AML-193 (cell line): ENCODE measurements at regions not wholly inside any gene's neighbourhood (a gene's known extent, or its start where the extent isn't known, plus 50 kb on each side); places are given as distances from the start of the nearest gene placed in this dataset.
A peak's percentile ranks its signal among the peaks of the same experiment; 100 is the strongest.
"Not testable (repeated sequence)": the region's sequence is repeated elsewhere in the genome, so short reads cannot be mapped to it uniquely, and the experiment has no call there.

Experiments
- DNase-seq, 2 experiments: peaks; one replicate each; lab custom pipeline; 2025; lab: John Stamatoyannopoulos, UW

DNA sequence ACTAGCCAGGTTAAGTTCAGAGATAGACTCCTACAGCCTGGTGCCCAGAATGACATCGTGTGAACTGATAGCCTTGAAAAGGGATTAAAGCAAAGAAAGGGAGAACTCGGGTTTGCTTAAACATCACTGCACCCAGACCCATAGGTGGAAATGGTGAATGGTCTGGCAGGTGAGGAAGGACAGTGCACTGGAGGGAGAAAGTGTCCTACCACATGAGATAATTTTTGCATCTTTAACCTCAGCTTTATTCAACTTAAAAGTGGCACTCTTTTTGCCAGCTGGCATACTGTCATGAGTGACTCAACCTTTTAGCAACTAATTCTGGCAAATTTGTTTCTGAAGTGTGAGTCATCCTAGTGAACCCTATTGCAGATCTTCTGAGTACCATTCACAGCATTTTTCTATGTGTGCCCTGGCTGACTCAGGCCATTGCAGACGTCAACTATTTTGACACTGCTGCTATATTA lies 53.0 kb upstream of the DAPP1 start:
- DNase-seq: peak in 1 of 2 experiments; percentile 2

GRCh38 chr4:99762728-99763127 lies 53.9 kb upstream of the DAPP1 start:
- DNase-seq: no peak

DNA sequence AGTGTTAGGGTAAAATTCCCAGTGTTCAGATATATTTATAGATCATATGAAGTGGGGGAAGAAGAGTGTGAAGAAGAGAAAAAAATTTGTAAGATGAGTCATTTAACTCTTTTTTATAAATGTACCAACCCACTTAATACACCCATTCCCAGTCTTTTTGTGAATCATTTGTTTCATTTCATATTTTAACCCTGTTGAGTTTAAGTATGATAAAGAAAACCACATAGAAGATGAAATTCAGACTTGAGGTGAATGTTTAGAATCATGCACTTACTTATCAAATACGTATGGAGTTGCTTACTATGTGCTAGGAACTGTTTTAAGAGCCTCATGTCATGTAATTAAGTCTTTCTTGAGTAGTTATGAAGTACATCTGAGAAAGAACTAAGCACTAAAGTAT lies 56.6 kb upstream of the DAPP1 start:
- DNase-seq: no peak

- no peak for DNase-seq
Measured at GRCh38 chr4:99759346-99759984, 57.2 kb upstream of the DAPP1 start.

- DNase-seq: no peak
Measured at GRCh38 chr4:99755223-99755944, 61.2 kb upstream of the DAPP1 start.

DNA sequence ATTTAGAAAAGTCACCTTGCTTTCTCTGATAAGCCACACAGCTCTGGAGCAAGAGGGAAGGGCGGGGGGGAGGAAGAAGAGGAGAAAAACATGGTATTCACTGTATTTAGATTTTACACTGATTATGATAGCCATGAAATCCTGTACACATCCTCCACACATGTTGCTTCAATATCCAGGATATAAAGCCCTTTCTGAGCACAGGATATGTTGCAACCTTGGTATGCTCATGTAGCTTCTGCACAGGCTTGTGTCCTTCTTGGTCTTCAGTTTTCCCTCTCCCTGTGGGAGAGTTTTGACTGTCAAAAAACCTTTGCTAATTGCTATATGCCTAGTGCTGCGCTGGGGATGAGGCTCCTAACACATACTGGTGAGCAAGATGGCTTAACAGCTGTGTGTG lies 61.9 kb upstream of the DAPP1 start:
- peak; percentile 53 to 72 for DNase-seq

DNA sequence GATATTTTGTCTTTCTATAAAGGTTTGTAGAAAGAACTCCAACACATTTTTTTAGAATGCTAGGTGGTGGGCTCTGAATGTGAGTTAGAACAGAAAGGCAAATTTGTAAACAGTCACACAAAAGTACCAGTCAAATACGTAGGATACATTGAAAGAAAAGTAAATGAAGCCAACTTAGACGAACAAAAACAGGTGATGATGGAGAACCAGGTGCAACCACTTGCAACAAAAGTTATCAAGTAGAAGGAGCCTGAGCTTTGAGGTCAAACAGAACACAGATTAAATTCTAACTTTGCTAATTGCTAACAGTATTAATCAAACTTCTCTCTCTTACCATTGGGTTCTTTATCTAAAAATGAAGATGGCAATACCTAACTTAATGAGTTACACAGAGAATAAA lies 62.7 kb upstream of the DAPP1 start:
- DNase-seq: no peak

- DNase-seq: no peak
Measured at GRCh38 chr4:99749445-99750391, 66.9 kb upstream of the DAPP1 start.

- no peak for DNase-seq
Measured at GRCh38 chr4:99746443-99746842, 70.2 kb upstream of the DAPP1 start.

GRCh38 chr4:99736846-99737245 lies 79.2 kb upstream of the C4orf54 start:
- DNase-seq: no peak

- no peak for DNase-seq
Measured at GRCh38 chr4:99735822-99736221, 78.2 kb upstream of the C4orf54 start.

DNA sequence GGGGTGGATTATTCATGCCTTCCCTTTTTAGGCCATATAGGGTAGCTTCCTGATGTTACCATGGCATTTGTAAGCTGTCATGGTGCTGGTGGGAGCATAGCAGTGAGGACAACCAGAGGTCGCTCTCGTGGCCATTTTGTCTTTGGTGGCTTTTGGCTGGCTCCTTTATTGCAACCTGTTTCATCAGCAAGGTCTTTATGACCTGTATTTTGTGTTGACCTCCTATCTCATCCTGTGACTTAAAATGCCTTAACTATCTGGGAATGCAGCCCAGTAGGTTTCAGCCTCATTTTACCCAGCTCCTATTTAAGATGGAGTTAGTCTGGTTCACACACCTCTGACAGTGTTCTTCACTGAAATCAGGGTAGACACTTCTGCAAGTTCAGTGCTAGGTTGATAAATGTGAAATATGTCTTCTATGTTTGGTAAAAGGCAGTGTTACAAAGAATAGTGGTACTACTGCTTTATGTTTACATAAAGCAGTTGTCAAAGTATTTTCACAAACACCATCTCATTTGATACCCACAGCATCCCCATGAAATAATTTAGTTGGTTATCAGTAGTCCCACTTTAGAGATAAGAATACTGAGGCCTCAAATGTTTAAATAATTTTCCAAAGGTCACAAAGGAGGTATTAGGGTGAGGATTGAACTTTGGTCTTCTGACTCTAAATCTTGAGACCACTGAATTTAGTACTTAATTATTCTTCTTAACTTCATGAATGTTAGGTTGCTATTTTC lies 77.1 kb upstream of the C4orf54 start:
- no peak for DNase-seq

DNA sequence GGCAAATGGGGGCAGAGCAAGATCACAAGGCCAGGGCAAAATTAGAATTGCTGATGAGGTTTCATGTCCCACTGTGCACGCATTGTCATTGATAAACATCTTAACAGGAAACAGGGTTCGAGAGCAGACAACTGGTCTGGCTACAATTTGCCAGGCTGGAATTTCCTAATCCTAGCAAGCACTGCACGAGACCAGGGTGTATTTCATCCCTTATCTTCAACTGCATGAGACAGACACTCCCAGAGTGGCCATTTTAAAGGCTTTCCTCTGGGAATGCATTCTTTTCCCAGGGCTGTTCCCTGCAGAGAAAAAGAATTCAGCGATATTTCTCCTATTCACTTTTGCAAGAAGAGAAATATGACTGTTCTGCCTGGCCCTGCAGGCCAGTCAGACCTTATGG lies 75.8 kb upstream of the C4orf54 start:
- not testable (repeated sequence) for DNase-seq

DNA sequence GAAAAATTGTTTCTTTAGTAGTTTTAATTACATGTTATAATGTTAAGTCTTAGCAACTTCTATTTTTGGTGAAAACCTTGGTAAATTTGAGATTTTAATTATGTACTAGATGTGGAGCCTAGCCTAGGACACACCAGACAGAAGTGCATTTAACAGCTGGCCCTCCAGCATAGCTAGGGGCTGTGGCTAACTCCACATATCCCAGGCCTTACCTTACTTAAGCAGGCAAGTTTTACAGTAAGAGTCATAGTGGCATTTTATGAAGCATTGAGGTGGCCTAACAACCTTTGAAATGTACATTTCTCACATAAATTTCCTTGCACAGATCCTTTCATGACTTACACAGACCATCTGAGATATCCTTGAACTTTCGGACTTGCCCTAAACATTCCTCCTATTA lies 71.6 kb upstream of the C4orf54 start:
- no peak for DNase-seq

GRCh38 chr4:99724067-99724466 lies 66.4 kb upstream of the C4orf54 start:
- DNase-seq: no peak

DNA sequence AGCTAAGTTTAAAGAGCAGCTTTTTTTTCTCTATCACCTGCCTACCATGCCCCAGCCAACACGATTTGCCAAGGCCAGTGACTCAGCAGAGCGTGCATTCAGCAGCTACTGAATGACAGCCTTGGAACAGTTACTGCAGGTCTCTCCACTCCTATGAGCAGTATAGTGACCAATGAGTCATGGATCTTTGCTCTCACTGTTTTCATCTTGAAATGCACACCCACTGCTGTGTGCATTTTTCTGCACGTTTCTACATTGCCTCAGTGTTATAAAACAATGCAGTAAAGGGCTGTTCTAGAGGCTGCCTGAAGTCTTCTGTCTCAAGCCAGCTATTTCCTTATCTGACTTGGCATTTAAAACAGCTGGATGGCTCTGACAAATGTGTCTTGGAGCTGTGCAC lies 66.0 kb upstream of the C4orf54 start:
- peak; percentile 54 to 67 for DNase-seq

DNA sequence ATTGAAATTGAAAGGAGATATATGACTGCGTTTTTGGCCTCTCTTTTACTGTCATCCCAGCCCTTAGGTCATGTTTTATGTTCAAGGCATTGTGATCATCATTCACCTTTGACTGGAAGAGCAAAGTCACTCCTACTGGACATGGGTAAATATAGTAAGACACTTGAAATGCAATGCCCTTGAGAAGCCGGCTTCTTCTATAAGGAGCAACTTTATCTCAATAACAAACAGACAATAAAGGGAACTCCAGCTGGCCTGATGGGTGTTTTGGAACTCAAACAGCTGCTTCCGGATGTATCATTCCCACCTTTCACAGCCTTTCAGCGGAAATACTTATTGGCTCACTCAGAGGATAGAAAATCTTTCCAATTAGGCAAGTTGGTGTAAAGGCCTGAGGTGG lies 65.1 kb upstream of the C4orf54 start:
- no peak for DNase-seq

DNA sequence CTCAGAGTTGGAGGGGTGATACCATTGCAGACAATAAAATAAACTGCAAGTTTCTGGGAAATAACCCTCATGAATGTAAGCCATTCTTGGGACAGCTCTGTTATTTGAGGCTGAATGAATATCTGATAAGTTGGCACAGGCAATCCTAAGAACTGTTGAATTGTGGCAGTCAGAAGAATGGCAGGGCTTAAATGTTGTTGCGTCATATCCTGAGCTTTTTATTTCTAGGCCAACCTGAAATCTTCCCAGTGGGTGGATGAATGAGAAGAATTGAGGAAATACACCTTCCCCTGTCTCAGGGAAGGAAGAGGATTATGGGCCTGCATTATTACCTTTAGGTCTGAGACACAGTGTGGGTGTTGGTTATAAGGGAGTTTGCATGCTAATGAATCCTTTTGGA lies 64.4 kb upstream of the C4orf54 start:
- peak; percentile 14 to 42 for DNase-seq

DNA sequence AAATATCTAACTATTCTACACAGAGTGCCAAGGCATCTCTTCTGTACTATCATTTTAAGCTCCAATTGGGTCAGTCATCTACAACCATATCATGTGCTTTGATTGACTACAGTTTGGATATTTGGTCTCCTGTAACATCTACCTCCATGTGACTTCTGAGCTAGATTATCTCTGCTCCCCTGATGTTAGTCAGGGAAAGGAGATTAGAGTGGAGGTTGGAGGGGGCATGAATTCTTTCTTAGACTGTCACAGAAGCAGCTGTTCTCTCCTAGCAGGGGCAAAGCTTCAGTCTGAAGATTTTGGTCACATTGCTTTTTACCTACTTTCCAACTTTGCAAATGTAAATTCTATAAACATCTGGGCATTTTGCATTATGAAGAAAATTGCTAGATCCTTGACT lies 62.6 kb upstream of the C4orf54 start:
- DNase-seq: no peak

DNA sequence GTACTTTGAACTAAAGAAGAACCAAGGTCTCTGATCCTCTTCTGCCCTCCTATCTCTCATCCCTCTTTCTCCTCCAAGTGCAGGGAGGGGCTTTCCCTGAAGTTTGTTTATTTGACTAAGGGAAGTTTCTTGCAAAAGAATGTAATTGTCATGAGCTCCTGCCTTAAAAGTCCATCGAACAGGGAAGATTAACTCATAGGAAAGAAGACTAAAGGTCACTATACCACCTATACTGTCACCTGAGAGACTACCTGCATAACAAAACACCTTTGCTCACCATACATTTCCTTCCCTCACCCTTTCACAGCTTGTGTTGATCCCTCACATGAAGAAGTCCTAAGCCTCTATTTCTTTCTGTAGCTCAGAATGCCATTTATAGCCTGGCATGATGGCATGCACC lies 59.4 kb upstream of the C4orf54 start:
- no peak for DNase-seq

DNA sequence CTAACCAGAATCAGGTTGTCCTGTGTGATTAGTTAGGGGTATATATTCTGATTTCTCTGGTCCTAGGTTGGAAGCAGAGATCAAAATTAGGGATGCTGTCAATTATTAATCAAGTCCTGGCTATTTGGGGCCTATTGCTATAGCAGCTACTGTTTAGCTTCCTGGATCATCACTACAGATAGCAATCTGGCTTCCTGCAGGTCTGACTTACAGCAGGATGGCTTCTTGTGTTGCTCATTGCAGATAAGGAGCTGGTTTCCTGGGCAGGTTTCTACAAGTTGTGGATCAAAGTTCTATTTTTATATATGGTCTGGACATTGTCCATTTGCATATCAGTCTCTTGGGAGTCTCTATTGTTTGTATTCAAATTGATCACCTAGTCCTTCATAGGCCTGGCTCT lies 57.7 kb upstream of the C4orf54 start:
- no peak for DNase-seq

- no peak for DNase-seq
Measured at GRCh38 chr4:99714179-99714578, 56.6 kb upstream of the C4orf54 start.
